Activated CD8-positive, alpha-beta memory T cell treated with anti-CD3 and anti-CD28 coated beads, Interleukin-2, amount 50 U/mL, for 1 hour (primary cell): ENCODE measurements at regions not wholly inside any gene's neighbourhood (a gene's known extent, or its start where the extent isn't known, plus 50 kb on each side); places are given as distances from the start of the nearest gene placed in this dataset.

Experiments
- DNase-seq: peaks from one replicate; pipeline ENCODE4 v3.0.0-alpha.2; 2020; ENCODE audit errors: extremely low read depth

DNA sequence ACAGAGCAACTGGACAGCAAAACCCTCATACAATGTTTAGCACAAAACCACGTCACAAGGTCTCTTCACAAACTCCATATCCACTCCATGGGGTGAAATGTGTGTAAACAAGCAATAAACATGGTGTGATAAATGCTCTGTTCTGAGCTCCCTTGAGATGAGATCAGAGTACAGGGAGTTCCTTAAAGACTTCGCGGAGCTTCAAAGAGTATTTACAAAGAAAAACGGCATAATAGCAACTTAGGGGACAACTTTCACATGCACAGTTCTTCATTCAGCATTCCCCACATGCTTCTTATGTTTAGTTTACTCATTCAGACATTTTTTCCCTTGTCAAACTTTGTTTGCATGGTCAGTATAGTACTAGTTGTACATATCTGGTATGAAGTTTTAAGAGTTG lies 52.5 kb upstream of the SUCLG2 start:
- no peak for DNase-seq

- DNase-seq, result no peak
Observed at GRCh38 chr3:67704322-67704721, 49.9 kb upstream of the SUCLG2 start.
